ENCODE measurements at regions not wholly inside any gene's neighbourhood (a gene's known extent, or its start where the extent isn't known, plus 50 kb on each side); places are given as distances from the start of the nearest gene placed in this dataset.
"Not testable (repeated sequence)": the region's sequence is repeated elsewhere in the genome, so short reads cannot be mapped to it uniquely, and the experiment has no call there.

- DNase-seq (ENCODE audit: low read depth, low spot score); in situ Hi-C loops (cut with HindIII; ENCODE audit: low pct_unique_long_range_greater_than_20kb, low sequenced_read_pairs): not testable (repeated sequence)
Observed at GRCh38 chrX:51119058-51119926, 208.8 kb downstream of the BMP15 start.

GRCh38 chrX:51125743-51126142, 206.9 kb upstream of the NUDT10 start:
- in situ Hi-C loops (cut with HindIII; ENCODE audit: low pct_unique_long_range_greater_than_20kb, low sequenced_read_pairs); DNase-seq (ENCODE audit: low read depth, low spot score): not testable (repeated sequence)

DNA sequence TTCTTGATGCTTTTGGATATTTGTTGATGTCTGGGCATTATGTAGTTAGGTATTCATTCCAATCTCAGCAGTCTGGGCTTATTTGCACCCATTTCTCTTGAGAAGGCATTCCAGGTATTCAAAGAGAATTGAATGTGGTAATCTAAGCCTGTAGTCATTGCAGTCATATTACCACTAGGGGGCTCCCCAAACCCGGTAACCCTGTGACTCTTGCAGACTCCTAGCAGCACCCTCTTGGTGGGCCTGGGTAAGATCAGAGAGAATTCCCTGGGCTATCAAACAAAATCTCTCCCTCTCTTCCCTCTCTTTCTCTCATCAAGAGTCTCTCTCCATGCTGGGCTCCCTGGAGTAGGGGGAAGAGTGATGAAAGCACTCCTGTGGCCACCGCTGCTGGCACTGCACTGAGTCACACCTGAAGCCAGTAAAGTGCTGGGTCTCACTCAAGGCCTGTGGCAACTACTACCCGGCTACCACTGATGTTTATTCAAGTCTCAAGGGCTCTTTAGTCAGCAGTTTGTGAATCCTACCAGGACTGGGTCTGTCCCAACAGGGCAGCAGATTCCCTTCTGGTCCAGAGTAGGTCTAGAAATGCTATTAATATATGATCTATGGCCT, 187.7 kb upstream of the NUDT10 start:
- peak; percentile 59 for DNase-seq (ENCODE audit: low read depth, low spot score)
- in situ Hi-C loops (cut with HindIII; ENCODE audit: low pct_unique_long_range_greater_than_20kb, low sequenced_read_pairs) = no loop called here

DNA sequence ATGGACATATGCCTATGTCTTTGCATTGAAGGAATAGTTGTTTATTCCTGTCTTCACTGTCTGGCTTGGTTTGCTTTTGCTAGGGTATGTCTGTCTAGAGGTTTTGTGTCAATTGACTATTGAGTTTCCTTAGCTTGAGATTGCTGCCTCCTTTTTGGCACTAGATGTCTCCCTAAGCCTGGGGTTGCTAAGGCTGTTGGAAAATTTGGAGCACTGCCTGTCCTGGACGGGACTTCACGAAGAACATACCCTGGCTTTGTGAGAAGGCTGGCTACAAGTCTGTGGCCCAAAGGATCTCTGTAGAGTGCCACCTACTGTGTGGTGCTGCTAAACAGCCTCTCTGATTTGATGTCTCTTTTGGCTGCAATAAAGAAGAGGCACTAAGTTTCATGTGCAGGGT, 183.8 kb upstream of the NUDT10 start:
- DNase-seq (ENCODE audit: low read depth, low spot score) = peak; percentile 68

DNA sequence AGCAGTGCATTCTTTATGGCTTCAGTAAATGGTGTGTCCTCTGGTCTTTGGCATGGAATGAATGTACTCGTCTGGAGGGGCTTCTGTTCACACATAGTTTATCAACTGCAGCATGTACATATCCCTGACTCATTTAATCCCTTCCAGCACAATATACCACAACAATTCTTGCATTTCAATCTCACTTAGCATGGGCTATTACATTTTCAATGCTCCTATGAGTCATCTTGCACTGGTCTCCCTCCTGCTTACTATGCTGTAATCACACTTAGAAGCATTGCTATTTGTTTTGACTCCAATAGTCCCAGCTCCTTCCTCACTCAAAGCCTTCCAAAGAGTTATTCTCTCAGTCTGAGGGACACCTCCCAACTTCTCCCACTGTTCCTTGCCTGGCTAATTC, 180.9 kb upstream of the NUDT10 start:
- no peak for DNase-seq (ENCODE audit: low read depth, low spot score)
- in situ Hi-C loops (cut with HindIII; ENCODE audit: low pct_unique_long_range_greater_than_20kb, low sequenced_read_pairs) = no loop called here

More for the DNA sequence above, 183.8 kb upstream of the NUDT10 start:
- in situ Hi-C loops (cut with HindIII; ENCODE audit: low pct_unique_long_range_greater_than_20kb, low sequenced_read_pairs) = no loop called here

- DNase-seq (ENCODE audit: low read depth, low spot score) = no peak
- in situ Hi-C loops (cut with HindIII; ENCODE audit: low pct_unique_long_range_greater_than_20kb, low sequenced_read_pairs) = no loop called here
Observed at GRCh38 chrX:51155157-51155556, 177.5 kb upstream of the NUDT10 start.

GRCh38 chrX:51155566-51155965, 177.1 kb upstream of the NUDT10 start:
- DNase-seq (ENCODE audit: low read depth, low spot score) = no peak
- in situ Hi-C loops (cut with HindIII; ENCODE audit: low pct_unique_long_range_greater_than_20kb, low sequenced_read_pairs) = no loop called here

DNA sequence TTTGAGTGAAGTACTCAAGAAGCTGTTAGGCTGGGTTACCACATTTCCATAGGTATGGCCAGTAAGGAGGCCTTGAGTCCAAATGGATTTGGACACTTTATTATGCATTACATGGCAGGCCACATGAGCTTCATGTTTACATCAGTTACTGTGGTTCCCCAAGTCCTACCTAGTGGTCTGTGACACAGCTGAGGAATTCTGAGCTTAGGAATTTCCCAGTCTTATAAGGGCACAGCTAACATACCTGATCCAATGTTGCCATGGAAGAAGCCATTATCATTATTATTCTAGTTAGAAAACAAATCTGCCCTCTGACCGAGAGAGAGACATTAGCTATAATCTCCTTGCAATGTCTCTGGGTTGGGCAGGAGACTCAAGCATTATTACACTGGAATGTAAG, 174.4 kb upstream of the NUDT10 start:
- DNase-seq (ENCODE audit: low read depth, low spot score) = no peak
- in situ Hi-C loops (cut with HindIII; ENCODE audit: low pct_unique_long_range_greater_than_20kb, low sequenced_read_pairs) = no loop called here

DNA sequence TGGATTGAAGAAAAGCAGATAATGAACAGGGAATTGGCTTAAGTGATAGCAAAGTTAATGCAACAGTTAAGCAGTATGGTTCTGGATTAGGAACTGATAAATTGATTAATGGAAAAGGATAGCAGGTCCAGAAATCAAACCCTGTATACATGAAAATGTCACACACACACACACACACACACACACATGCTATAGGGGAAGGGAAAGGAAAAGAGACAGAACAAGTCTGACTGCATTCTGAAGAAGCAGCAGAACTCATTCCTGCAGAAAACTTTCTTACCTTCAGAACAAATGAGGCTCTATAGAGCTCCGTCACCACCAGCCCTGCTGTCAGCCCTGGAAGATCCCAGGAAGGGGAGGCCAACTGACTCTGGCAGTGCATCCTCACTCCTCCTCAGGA, 173.2 kb upstream of the NUDT10 start:
- in situ Hi-C loops (cut with HindIII; ENCODE audit: low pct_unique_long_range_greater_than_20kb, low sequenced_read_pairs); DNase-seq (ENCODE audit: low read depth, low spot score): not testable (repeated sequence)

GRCh38 chrX:51163730-51164129, 168.9 kb upstream of the NUDT10 start:
- in situ Hi-C loops (cut with HindIII; ENCODE audit: low pct_unique_long_range_greater_than_20kb, low sequenced_read_pairs) = no loop called here
- DNase-seq (ENCODE audit: low read depth, low spot score) = no peak

DNA sequence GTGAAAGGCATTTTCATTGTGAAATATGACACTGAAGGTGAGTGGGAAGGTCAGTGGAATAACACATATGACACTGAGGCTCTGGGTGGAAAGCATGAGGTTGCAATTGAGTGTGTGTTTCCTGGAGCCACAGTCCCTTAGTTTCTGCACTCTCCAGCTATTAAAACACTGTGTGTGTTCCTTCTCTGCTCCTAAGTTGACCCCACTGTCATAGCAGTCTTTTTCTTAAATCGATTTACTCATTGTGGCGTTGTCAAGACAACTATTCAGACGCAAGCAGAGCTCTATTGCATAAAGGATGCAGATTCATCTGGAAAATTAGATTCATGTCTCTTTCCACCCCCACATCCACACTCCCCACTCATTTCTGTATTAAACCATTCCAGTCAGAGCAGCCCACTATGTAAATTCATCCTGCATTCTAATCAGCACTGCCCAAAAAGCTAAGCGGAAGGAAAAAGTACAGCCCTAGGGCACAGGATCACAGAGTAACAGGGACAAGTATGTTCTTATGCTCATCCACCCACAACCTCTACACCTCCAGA, 154.2 kb upstream of the NUDT10 start:
- in situ Hi-C loops (cut with HindIII; ENCODE audit: low pct_unique_long_range_greater_than_20kb, low sequenced_read_pairs); DNase-seq (ENCODE audit: low read depth, low spot score): not testable (repeated sequence)

DNA sequence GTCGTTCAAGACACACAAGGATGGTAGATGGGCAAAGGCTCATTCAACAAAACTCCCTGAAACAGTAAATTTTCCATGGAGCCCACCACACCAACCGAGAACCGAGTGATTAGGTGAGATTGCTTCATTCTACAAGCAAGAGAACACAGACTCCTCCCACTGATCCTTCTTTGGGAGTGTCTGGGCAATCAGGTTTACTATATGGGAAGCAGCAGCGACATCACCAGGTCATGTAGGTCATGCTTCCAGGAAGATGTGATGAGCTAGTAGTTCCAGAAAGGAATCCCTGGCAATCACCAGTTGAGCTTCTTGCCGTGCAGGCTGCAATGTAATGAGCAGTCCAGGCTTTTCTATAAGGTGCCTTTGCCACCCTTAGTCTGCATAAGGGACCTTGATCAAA, 152.8 kb upstream of the NUDT10 start:
- DNase-seq (ENCODE audit: low read depth, low spot score) = not testable (repeated sequence)

DNA sequence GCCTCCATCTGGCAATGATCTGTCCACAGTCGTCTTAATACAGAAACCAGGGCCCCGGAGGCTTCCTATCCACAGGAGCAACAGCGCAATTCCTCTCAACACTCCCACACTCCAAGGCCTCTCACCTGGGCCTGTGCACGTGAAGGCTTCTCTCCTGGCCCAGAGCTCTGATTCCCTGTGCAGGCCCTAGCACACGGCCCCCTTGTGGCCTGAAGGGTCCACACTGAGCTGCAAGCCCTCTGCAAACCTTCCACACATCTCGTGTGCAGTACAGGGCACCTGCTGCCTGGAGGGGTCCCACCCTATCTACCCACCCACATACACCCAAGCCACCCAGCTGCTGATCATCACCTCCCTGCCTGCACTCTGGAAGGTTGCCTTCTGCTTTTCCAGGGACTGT, 150.1 kb upstream of the NUDT10 start:
- in situ Hi-C loops (cut with HindIII; ENCODE audit: low pct_unique_long_range_greater_than_20kb, low sequenced_read_pairs) = no loop called here
- DNase-seq (ENCODE audit: low read depth, low spot score) = no peak

More for the DNA sequence above, 152.8 kb upstream of the NUDT10 start:
- in situ Hi-C loops (cut with HindIII; ENCODE audit: low pct_unique_long_range_greater_than_20kb, low sequenced_read_pairs) = not testable (repeated sequence)

- in situ Hi-C loops (cut with HindIII; ENCODE audit: low pct_unique_long_range_greater_than_20kb, low sequenced_read_pairs) = no loop called here
- no peak for DNase-seq (ENCODE audit: low read depth, low spot score)
Observed at GRCh38 chrX:51192104-51192503, 140.5 kb upstream of the NUDT10 start.

GRCh38 chrX:51215266-51215665, 117.4 kb upstream of the NUDT10 start:
- in situ Hi-C loops (cut with HindIII; ENCODE audit: low pct_unique_long_range_greater_than_20kb, low sequenced_read_pairs) = no loop called here
- peak; percentile 28 for DNase-seq (ENCODE audit: low read depth, low spot score)

GRCh38 chrX:51215856-51216255, 116.8 kb upstream of the NUDT10 start:
- DNase-seq (ENCODE audit: low read depth, low spot score) = no peak
- in situ Hi-C loops (cut with HindIII; ENCODE audit: low pct_unique_long_range_greater_than_20kb, low sequenced_read_pairs) = no loop called here

- in situ Hi-C loops (cut with HindIII; ENCODE audit: low pct_unique_long_range_greater_than_20kb, low sequenced_read_pairs) = no loop called here
- DNase-seq (ENCODE audit: low read depth, low spot score) = no peak
Observed at GRCh38 chrX:51242212-51242611, 90.4 kb upstream of the NUDT10 start.

- in situ Hi-C loops (cut with HindIII; ENCODE audit: low pct_unique_long_range_greater_than_20kb, low sequenced_read_pairs) = no loop called here
- peak; percentile 1 for DNase-seq (ENCODE audit: low read depth, low spot score)
Observed at GRCh38 chrX:51257490-51257889, 75.1 kb upstream of the NUDT10 start.

DNA sequence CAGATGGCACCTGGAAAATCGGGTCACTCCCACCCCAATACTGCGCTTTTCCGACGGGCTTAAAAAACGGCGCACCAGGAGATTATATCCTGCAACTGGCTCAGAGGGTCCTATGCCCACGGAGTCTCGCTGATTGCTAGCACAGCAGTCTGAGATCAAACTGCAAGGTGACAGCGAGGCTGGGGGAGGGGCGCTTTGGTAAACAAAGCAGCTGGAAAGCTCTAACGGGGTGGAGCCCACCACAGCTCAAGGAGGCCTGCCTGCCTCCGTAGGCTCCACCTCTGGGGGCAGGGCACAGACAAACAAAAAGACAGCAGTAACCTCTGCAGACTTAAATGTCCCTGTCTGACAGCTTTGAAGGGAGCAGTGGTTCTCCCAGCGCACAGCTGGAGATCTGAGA, 70.4 kb upstream of the NUDT10 start:
- DNase-seq (ENCODE audit: low read depth, low spot score); in situ Hi-C loops (cut with HindIII; ENCODE audit: low pct_unique_long_range_greater_than_20kb, low sequenced_read_pairs): not testable (repeated sequence)

Measured in SK-MEL-5 (cell line).